Astrocyte (in vitro differentiated cells and primary cell): ENCODE measurements at regions not wholly inside any gene's neighbourhood (a gene's known extent, or its start where the extent isn't known, plus 50 kb on each side); places are given as distances from the start of the nearest gene placed in this dataset.
A peak's percentile ranks its signal among the peaks of the same experiment; 100 is the strongest.

Source experiments
- DNase-seq: peaks from one replicate; pipeline ENCODE4 v3.0.0-alpha.2; 2010; ENCODE audit warnings: low read depth
- FAIRE-seq: peaks from 2 replicates; lab custom pipeline; 2011; peaks lifted over from hg19 to GRCh38; lab: Jason Lieb, UNC
- H2AFZ ChIP-seq: 2 replicates; pipeline ENCODE4 v1.6.0; 2012; ENCODE audit warnings: low read depth, low read length, inconsistent platforms
- H3K27ac ChIP-seq: 2 replicates; pipeline ENCODE4 v1.5.1; 2011; ENCODE audit warnings: low read depth, low read length, inconsistent platforms
- H3K27me3 ChIP-seq: 2 replicates; pipeline ENCODE4 v1.6.0; 2011; ENCODE audit warnings: low read length, inconsistent platforms; ENCODE audit not compliant: insufficient read depth
- H3K36me3 ChIP-seq: 2 replicates; pipeline ENCODE4 v1.5.1; 2011; ENCODE audit warnings: low read length, inconsistent platforms; ENCODE audit not compliant: insufficient read depth
- H3K4me1 ChIP-seq: 2 replicates; pipeline ENCODE4 v1.5.1; 2011; ENCODE audit warnings: low read length, inconsistent platforms; ENCODE audit not compliant: insufficient read depth
- H3K4me2 ChIP-seq: 2 replicates; pipeline ENCODE4 v1.6.0; 2012; ENCODE audit warnings: low read length, inconsistent platforms
- H3K4me3 ChIP-seq: 2 replicates; pipeline ENCODE4 v1.5.1; 2011; ENCODE audit warnings: low read depth, mild to moderate bottlenecking, low read length, inconsistent platforms; ENCODE audit not compliant: insufficient read depth
- H3K79me2 ChIP-seq: 2 replicates; pipeline ENCODE4 v1.6.0; 2012; ENCODE audit warnings: mild to moderate bottlenecking, low read length, inconsistent platforms; ENCODE audit not compliant: insufficient read depth
- H3K9ac ChIP-seq: 2 replicates; pipeline ENCODE4 v1.6.0; 2012; ENCODE audit warnings: mild to moderate bottlenecking, low read length, inconsistent platforms
- H3K9me3 ChIP-seq: 2 replicates; pipeline ENCODE4 v1.5.1; 2012; ENCODE audit warnings: low read depth, mild to moderate bottlenecking, low read length, inconsistent platforms; ENCODE audit not compliant: insufficient read depth
- H4K20me1 ChIP-seq: 2 replicates; pipeline ENCODE4 v1.6.0; 2012; ENCODE audit warnings: low read length, inconsistent platforms; ENCODE audit not compliant: insufficient read depth
- H3K27ac Mint-ChIP-seq: one replicate; pipeline ENCODE4 v1.8.0; 2021; ENCODE audit warnings: mild to moderate bottlenecking, mixed read lengths; ENCODE audit not compliant: unreplicated experiment
- H3K27me3 Mint-ChIP-seq: one replicate; pipeline ENCODE4 v1.8.0; 2021; ENCODE audit warnings: low read depth, mixed read lengths; ENCODE audit not compliant: unreplicated experiment
- H3K36me3 Mint-ChIP-seq: one replicate; pipeline ENCODE4 v1.8.0; 2021; ENCODE audit warnings: low read depth, mixed read lengths; ENCODE audit not compliant: unreplicated experiment
- H3K4me1 Mint-ChIP-seq: one replicate; pipeline ENCODE4 v1.8.0; 2021; ENCODE audit warnings: low read depth, mixed read lengths; ENCODE audit not compliant: unreplicated experiment
- H3K4me3 Mint-ChIP-seq: one replicate; pipeline ENCODE4 v1.8.0; 2021; ENCODE audit warnings: mild to moderate bottlenecking, moderate library complexity, mixed read lengths; ENCODE audit not compliant: unreplicated experiment
- H3K9me3 Mint-ChIP-seq: one replicate; pipeline ENCODE4 v1.8.0; 2021; ENCODE audit warnings: mild to moderate bottlenecking, mixed read lengths; ENCODE audit not compliant: unreplicated experiment
- EZH2 ChIP-seq: IDR thresholded peaks from 2 replicates; pipeline ENCODE4 v1.6.1; 2012; ENCODE audit warnings: mild to moderate bottlenecking, low read length, inconsistent platforms; ENCODE audit not compliant: insufficient read depth
- TF ChIP-seq, protein P1 (sequence below): IDR thresholded peaks from 2 replicates; pipeline ENCODE4 v1.5.1; 2011; ENCODE audit warnings: low read depth, mild to moderate bottlenecking, inconsistent platforms, low read length, moderate library complexity; ENCODE audit not compliant: insufficient read depth

DNA sequence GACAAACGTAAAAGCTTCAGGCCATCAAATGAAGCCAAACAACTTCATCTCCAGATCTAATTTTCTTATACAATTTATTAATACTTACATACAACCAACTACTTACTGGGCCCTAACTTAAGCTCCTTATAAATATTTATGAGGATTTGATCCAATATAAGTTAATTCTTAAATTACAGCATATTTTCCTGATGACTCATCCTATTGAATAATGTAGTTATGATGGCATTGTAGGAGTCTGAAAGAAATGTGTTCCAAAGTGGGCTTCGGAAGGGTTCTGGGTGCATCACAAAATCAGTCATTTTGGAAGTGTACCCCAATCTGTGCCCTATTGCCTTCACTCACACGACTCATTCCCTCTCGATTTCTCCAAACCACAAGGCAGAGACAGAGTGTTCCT lies 455.1 kb upstream of the CTSO start:
- no peak for TF ChIP-seq EZH2
- TF ChIP-seq, protein P1, sequence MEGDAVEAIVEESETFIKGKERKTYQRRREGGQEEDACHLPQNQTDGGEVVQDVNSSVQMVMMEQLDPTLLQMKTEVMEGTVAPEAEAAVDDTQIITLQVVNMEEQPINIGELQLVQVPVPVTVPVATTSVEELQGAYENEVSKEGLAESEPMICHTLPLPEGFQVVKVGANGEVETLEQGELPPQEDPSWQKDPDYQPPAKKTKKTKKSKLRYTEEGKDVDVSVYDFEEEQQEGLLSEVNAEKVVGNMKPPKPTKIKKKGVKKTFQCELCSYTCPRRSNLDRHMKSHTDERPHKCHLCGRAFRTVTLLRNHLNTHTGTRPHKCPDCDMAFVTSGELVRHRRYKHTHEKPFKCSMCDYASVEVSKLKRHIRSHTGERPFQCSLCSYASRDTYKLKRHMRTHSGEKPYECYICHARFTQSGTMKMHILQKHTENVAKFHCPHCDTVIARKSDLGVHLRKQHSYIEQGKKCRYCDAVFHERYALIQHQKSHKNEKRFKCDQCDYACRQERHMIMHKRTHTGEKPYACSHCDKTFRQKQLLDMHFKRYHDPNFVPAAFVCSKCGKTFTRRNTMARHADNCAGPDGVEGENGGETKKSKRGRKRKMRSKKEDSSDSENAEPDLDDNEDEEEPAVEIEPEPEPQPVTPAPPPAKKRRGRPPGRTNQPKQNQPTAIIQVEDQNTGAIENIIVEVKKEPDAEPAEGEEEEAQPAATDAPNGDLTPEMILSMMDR: no peak
- Histone ChIP-seq H2AFZ (no peak overlapping the region), H3K9me3 (no peaks in the 10 kb centered on the region), H3K4me2 (no peak overlapping the region), H3K27me3 (no peaks in the 10 kb centered on the region), H3K36me3 (no peaks in the 10 kb centered on the region), H3K27ac (no peak overlapping the region), H3K9ac (no peak overlapping the region), H3K4me1 (no peaks in the 10 kb centered on the region), H4K20me1 (no peaks in the 10 kb centered on the region), H3K79me2 (no peaks in the 10 kb centered on the region), H3K4me3 (no peak overlapping the region)
- Mint-ChIP-seq H3K4me3 (no peak overlapping the region), H3K27me3 (no peaks in the 10 kb centered on the region), H3K27ac (no peak overlapping the region), H3K9me3 (no peaks in the 10 kb centered on the region), H3K36me3 (no peaks in the 10 kb centered on the region), H3K4me1 (no peaks in the 10 kb centered on the region)
- DNase-seq: no peak
- FAIRE-seq: no peak

DNA sequence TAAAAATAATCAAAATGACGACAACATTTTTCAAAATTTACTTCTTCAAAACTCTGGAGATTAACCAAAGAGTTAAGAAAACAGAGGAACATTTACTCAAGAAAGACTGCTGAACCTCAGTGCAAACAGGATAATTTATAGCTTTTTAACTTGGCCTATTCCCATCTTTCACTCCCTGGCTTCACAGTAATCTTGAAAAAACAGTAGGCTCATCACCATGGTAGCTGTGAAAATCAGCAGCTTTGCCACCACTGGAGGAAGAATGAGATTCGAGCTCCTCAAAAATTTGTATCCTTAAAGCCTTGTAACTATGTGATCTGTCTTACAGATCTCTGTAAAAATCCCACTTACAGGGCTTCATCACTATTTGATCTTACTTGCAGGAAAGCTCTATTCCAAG lies 447.7 kb upstream of the CTSO start:
- no peak overlapping the region for H3K4me2 ChIP-seq
- no peaks in the 10 kb centered on the region for H3K27me3 Mint-ChIP-seq
- no peak overlapping the region for H3K4me3 Mint-ChIP-seq
- H3K4me1 ChIP-seq: no peaks in the 10 kb centered on the region
- no peak overlapping the region for H3K27ac Mint-ChIP-seq
- H3K27ac ChIP-seq: no peak overlapping the region
- FAIRE-seq (no peak), DNase-seq (peak; percentile 18)
- no peaks in the 10 kb centered on the region for H3K27me3 ChIP-seq
- H3K9ac ChIP-seq: no peak overlapping the region
- H4K20me1 ChIP-seq: no peaks in the 10 kb centered on the region
- no peaks in the 10 kb centered on the region for H3K9me3 ChIP-seq
- no peaks in the 10 kb centered on the region for H3K36me3 ChIP-seq
- H3K9me3 Mint-ChIP-seq: no peaks in the 10 kb centered on the region
- H3K4me3 ChIP-seq: no peak overlapping the region
- TF ChIP-seq, protein P1: no peak
- no peak for TF ChIP-seq EZH2
- no peaks in the 10 kb centered on the region for H3K36me3 Mint-ChIP-seq
- no peaks in the 10 kb centered on the region for H3K4me1 Mint-ChIP-seq
- H3K79me2 ChIP-seq: no peaks in the 10 kb centered on the region
- no peak overlapping the region for H2AFZ ChIP-seq

DNA sequence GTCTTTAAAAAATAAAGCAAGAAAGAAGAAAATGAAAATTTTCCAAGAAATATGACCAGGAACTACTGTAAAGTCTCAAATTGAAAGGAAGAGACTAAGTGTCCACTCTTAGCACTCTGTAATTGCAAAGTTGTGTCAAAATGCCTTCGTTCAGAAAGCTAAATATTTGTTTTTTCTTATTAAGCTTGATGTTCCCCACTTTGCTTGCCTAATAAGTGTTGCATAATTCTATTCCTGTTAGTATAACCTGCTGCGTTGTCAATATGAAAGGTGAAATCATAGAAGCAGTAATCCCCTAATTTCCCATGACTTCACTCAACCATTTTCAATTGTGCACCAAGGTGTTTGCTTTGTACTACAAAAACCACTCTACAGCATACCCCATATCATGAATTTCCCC lies 442.9 kb upstream of the CTSO start:
- Mint-ChIP-seq H3K4me3 (no peak overlapping the region), H3K27ac (no peak overlapping the region), H3K9me3 (no peaks in the 10 kb centered on the region), H3K27me3 (no peaks in the 10 kb centered on the region), H3K36me3 (peaks cover 2% of the 10 kb centered on the region), H3K4me1 (no peaks in the 10 kb centered on the region)
- no peaks in the 10 kb centered on the region for H3K79me2 ChIP-seq
- no peak overlapping the region for H3K9ac ChIP-seq
- DNase-seq: no peak
- no peaks in the 10 kb centered on the region for H3K4me1 ChIP-seq
- no peak overlapping the region for H3K27ac ChIP-seq
- H4K20me1 ChIP-seq: no peaks in the 10 kb centered on the region
- no peaks in the 10 kb centered on the region for H3K27me3 ChIP-seq
- H3K36me3 ChIP-seq: no peaks in the 10 kb centered on the region
- H3K4me3 ChIP-seq: no peak overlapping the region
- no peak overlapping the region for H3K4me2 ChIP-seq
- H3K9me3 ChIP-seq: no peaks in the 10 kb centered on the region
- H2AFZ ChIP-seq: no peak overlapping the region
- TF ChIP-seq, protein P1: no peak
- no peak for TF ChIP-seq EZH2
- FAIRE-seq: no peak
